MM.1S (cell line): ENCODE measurements at regions not wholly inside any gene's neighbourhood (a gene's known extent, or its start where the extent isn't known, plus 50 kb on each side); places are given as distances from the start of the nearest gene placed in this dataset.

Experiments
- DNase-seq: peaks from one replicate; pipeline ENCODE4 v3.0.0-alpha.2; 2015
- H2AFZ ChIP-seq: fragments of 300-600 bp; sonication (generic); 2 replicates; pipeline ENCODE4 v1.6.0; 2016; ENCODE audit warnings: antibody characterized with exemption, low read length
- H3F3A ChIP-seq: fragments of 300-600 bp; sonication (generic); 2 replicates; pipeline ENCODE4 v1.6.1; 2016; ENCODE audit warnings: mild to moderate bottlenecking, antibody characterized with exemption, low read length, moderate library complexity, mixed read lengths; ENCODE audit not compliant: insufficient read depth
- H3K27ac ChIP-seq: fragments of 300-600 bp; sonication (generic); 2 replicates; pipeline ENCODE4 v1.5.1; 2016; ENCODE audit warnings: mild to moderate bottlenecking, low read length
- H3K27me3 ChIP-seq: fragments of 300-600 bp; sonication (generic); replicated peaks from 2 replicates; pipeline ENCODE4 v1.6.0; 2016; ENCODE audit warnings: low read length; ENCODE audit not compliant: insufficient read depth
- H3K36me3 ChIP-seq: fragments of 300-600 bp; sonication (generic); replicated peaks from 2 replicates; pipeline ENCODE4 v1.6.1; 2016; ENCODE audit warnings: mild to moderate bottlenecking, low read length, mixed read lengths; ENCODE audit not compliant: insufficient read depth
- H3K4me1 ChIP-seq: fragments of 300-600 bp; sonication (generic); 2 replicates; pipeline ENCODE4 v1.6.1; 2016; ENCODE audit warnings: low read length, mixed read lengths
- H3K4me2 ChIP-seq: fragments of 300-600 bp; sonication (generic); 2 replicates; pipeline ENCODE4 v1.6.0; 2016; ENCODE audit warnings: low read depth, low read length
- H3K4me3 ChIP-seq: fragments of 300-600 bp; sonication (generic); 2 replicates; pipeline ENCODE4 v1.5.1; 2016; ENCODE audit warnings: low read length, mixed read lengths
- H3K79me2 ChIP-seq: fragments of 300-600 bp; sonication (generic); 2 replicates; pipeline ENCODE4 v1.6.1; 2016; ENCODE audit warnings: mixed run types, low read length, mixed read lengths
- H3K9ac ChIP-seq: fragments of 300-600 bp; sonication (generic); 2 replicates; pipeline ENCODE4 v1.6.1; 2016; ENCODE audit warnings: low read length, mixed read lengths
- H3K9me2 ChIP-seq: fragments of 300-600 bp; sonication (generic); replicated peaks from 2 replicates; pipeline ENCODE4 v1.6.1; 2016; ENCODE audit warnings: mild to moderate bottlenecking, low read length, mixed read lengths; ENCODE audit not compliant: insufficient read depth
- H3K9me3 ChIP-seq: fragments of 300-600 bp; sonication (generic); replicated peaks from 2 replicates; pipeline ENCODE4 v1.6.1; 2016; ENCODE audit warnings: mild to moderate bottlenecking, low read length, mixed read lengths; ENCODE audit not compliant: insufficient read depth
- H4K20me1 ChIP-seq: fragments of 300-600 bp; sonication (generic); 2 replicates; pipeline ENCODE4 v1.6.1; 2016; ENCODE audit warnings: mild to moderate bottlenecking, low read length, moderate library complexity, mixed read lengths; ENCODE audit not compliant: insufficient read depth
- CTCF ChIP-seq: fragments of 300-600 bp; sonication (generic); IDR thresholded peaks from 2 replicates; pipeline ENCODE4 v1.5.1; 2016; ENCODE audit warnings: antibody characterized with exemption, low read length, mixed read lengths
- EZH2 ChIP-seq: fragments of 300-600 bp; sonication (generic); optimal IDR thresholded peaks from 2 replicates; pipeline ENCODE3; 2017; ENCODE audit warnings: low read depth, mild to moderate bottlenecking, antibody characterized with exemption, low read length, mixed read lengths
- EZH2phosphoT487 ChIP-seq: fragments of 300-600 bp; sonication (generic); IDR thresholded peaks from 2 replicates; pipeline ENCODE4 v1.6.1; 2018; ENCODE audit warnings: antibody characterized with exemption, low read length

- Histone ChIP-seq H3K9me2 (no peaks in the 10 kb centered on the region), H3K9ac (no peak overlapping the region), H3K27me3 (no peaks in the 10 kb centered on the region), H3K4me3 (no peak overlapping the region), H3K4me2 (no peak overlapping the region), H3K9me3 (no peaks in the 10 kb centered on the region), H3K36me3 (no peaks in the 10 kb centered on the region), H4K20me1 (no peaks in the 10 kb centered on the region), H2AFZ (no peak overlapping the region), H3K79me2 (no peaks in the 10 kb centered on the region), H3F3A (no peaks in the 10 kb centered on the region), H3K4me1 (no peaks in the 10 kb centered on the region), H3K27ac (no peak overlapping the region)
- DNase-seq = no peak
- TF ChIP-seq EZH2 = no peak
- TF ChIP-seq CTCF = no peak
- no peak for TF ChIP-seq EZH2phosphoT487
These were observed 64.6 kb upstream of the ADGRF1 start for GRCh38 chr6:47106721-47107197.

GRCh38 chr6:47106216-47106615, 64.1 kb upstream of the ADGRF1 start:
- Histone ChIP-seq H3K27me3 (no peaks in the 10 kb centered on the region), H3K27ac (no peak overlapping the region)

GRCh38 chr6:47105469-47106178, 63.5 kb upstream of the ADGRF1 start:
- Histone ChIP-seq H3K4me1 (no peaks in the 10 kb centered on the region), H3K9ac (no peak overlapping the region), H3K4me3 (no peak overlapping the region), H3K79me2 (no peaks in the 10 kb centered on the region), H2AFZ (no peak overlapping the region), H3F3A (no peaks in the 10 kb centered on the region), H3K36me3 (no peaks in the 10 kb centered on the region), H3K9me3 (no peaks in the 10 kb centered on the region), H3K27me3 (no peaks in the 10 kb centered on the region), H4K20me1 (no peaks in the 10 kb centered on the region), H3K9me2 (no peaks in the 10 kb centered on the region), H3K27ac (no peak overlapping the region), H3K4me2 (no peak overlapping the region)
- no peak for DNase-seq
- TF ChIP-seq CTCF = no peak
- no peak for TF ChIP-seq EZH2
- TF ChIP-seq EZH2phosphoT487 = no peak

More at GRCh38 chr6:47106216-47106615, 64.1 kb upstream of the ADGRF1 start:
- no peaks in the 10 kb centered on the region for H3F3A ChIP-seq
- H3K9ac ChIP-seq = no peak overlapping the region
- H3K4me2 ChIP-seq = no peak overlapping the region
- no peaks in the 10 kb centered on the region for H3K9me2 ChIP-seq
- H3K4me1 ChIP-seq = no peaks in the 10 kb centered on the region
- no peak for TF ChIP-seq CTCF
- TF ChIP-seq EZH2phosphoT487 = no peak
- TF ChIP-seq EZH2 = no peak
- no peaks in the 10 kb centered on the region for H3K9me3 ChIP-seq
- no peak overlapping the region for H3K4me3 ChIP-seq
- H4K20me1 ChIP-seq = no peaks in the 10 kb centered on the region
- no peaks in the 10 kb centered on the region for H3K36me3 ChIP-seq
- DNase-seq = no peak
- no peaks in the 10 kb centered on the region for H3K79me2 ChIP-seq
- no peak overlapping the region for H2AFZ ChIP-seq
